ENCODE measurements at regions not wholly inside any gene's neighbourhood (a gene's known extent, or its start where the extent isn't known, plus 50 kb on each side); places are given as distances from the start of the nearest gene placed in this dataset.

GRCh38 chr3:6248528-6248927, 612.4 kb upstream of the GRM7 start:
- Histone ChIP-seq H3K36me3 (replicated peaks in 1 of 2; ENCODE audit: control insufficient read depth in 1 of 2, insufficient read depth in 2 of 2, low read length in 2 of 2) (no peaks in the 10 kb centered on the region), H3K79me2 (ENCODE audit: insufficient read depth, low read length) (no peaks in the 10 kb centered on the region), H4K20me1 (ENCODE audit: insufficient read depth, low read length) (no peaks in the 10 kb centered on the region), H3K27ac (ENCODE audit: low read depth in 1 of 2, low read length in 2 of 2) (no peak overlapping the region), H2AFZ (ENCODE audit: insufficient read depth, low read depth, low read length, poor library complexity, severe bottlenecking) (no peak overlapping the region), H3K4me2 (replicated peaks; ENCODE audit: extremely low read depth, low read length, poor library complexity, severe bottlenecking) (no peak overlapping the region), H3K9me3 (replicated peaks in 1 of 2; ENCODE audit: control insufficient read depth in 1 of 2, insufficient read depth in 1 of 2, low read length in 2 of 2) (no peaks in the 10 kb centered on the region), H3K4me3 (replicated peaks in 1 of 3; ENCODE audit: low read depth in 2 of 3, low read length in 3 of 3) (no peak overlapping the region), H3K4me1 (ENCODE audit: control insufficient read depth in 1 of 2, insufficient read depth in 2 of 2, low read length in 2 of 2) (peaks cover 0 to 3% of the 10 kb centered on the region in 2 donors), H3K9ac (ENCODE audit: insufficient read depth, low read length, poor library complexity, severe bottlenecking) (no peak overlapping the region), H3K27me3 (ENCODE audit: control insufficient read depth in 2 of 2, insufficient read depth in 2 of 2, low read length in 2 of 2) (no peaks in the 10 kb centered on the region)
- Mint-ChIP-seq H3K27ac (no peak overlapping the region), H3K4me3 (no peak overlapping the region), H3K9me3 (no peaks in the 10 kb centered on the region), H3K36me3 (no peaks in the 10 kb centered on the region), H3K4me1 (peaks cover 8% of the 10 kb centered on the region), H3K27me3 (ENCODE audit: low read depth in 3 of 3) (peaks cover 0 to 2% (median under 1%) of the 10 kb centered on the region in 3 donors)
- WGBS (ENCODE audit: insufficient coverage) = no CpG with 5 or more reads among the region's 2 CpGs
- DNase-seq = no peak
- intact Hi-C loops (cut with micrococcal nuclease) = no loop called here
- TF ChIP-seq CTCF (IDR thresholded peaks at IDR 0.05) = no peak

- Mint-ChIP-seq H3K27ac (no peak overlapping the region), H3K4me3 (peak overlapping the region in 1 of 2 donors; percentile 75), H3K9me3 (peaks cover 0 to 6% (median under 1%) of the 10 kb centered on the region in 7 donors), H3K27me3 (ENCODE audit: low read depth in 3 of 3) (peaks cover 0 to 2% (median 0%) of the 10 kb centered on the region in 3 donors), H3K36me3 (no peaks in the 10 kb centered on the region), H3K4me1 (peaks cover 8% of the 10 kb centered on the region)
- peaks cover 0 to 3% of the 10 kb centered on the region in 2 donors for H3K4me1 ChIP-seq (ENCODE audit: control insufficient read depth in 1 of 2, insufficient read depth in 2 of 2, low read length in 2 of 2)
- no peak overlapping the region for H3K27ac ChIP-seq (ENCODE audit: low read depth in 1 of 2, low read length in 2 of 2)
- no peak overlapping the region for H2AFZ ChIP-seq (ENCODE audit: insufficient read depth, low read depth, low read length, poor library complexity, severe bottlenecking)
- H3K36me3 ChIP-seq (replicated peaks in 1 of 2; ENCODE audit: control insufficient read depth in 1 of 2, insufficient read depth in 2 of 2, low read length in 2 of 2) = no peaks in the 10 kb centered on the region
- TF ChIP-seq CTCF (IDR thresholded peaks at IDR 0.05) = no peak
- H3K27me3 ChIP-seq (ENCODE audit: control insufficient read depth in 2 of 2, insufficient read depth in 2 of 2, low read length in 2 of 2) = no peaks in the 10 kb centered on the region
- H3K9ac ChIP-seq (ENCODE audit: insufficient read depth, low read length, poor library complexity, severe bottlenecking) = no peak overlapping the region
- intact Hi-C loops (cut with micrococcal nuclease) = no loop called here
- no peaks in the 10 kb centered on the region for H3K9me3 ChIP-seq (replicated peaks in 1 of 2; ENCODE audit: control insufficient read depth in 1 of 2, insufficient read depth in 1 of 2, low read length in 2 of 2)
- H4K20me1 ChIP-seq (ENCODE audit: insufficient read depth, low read length) = no peaks in the 10 kb centered on the region
- no CpG with 5 or more reads among the region's 3 CpGs for WGBS (ENCODE audit: insufficient coverage)
- DNase-seq = no peak
- H3K4me3 ChIP-seq (replicated peaks in 1 of 3; ENCODE audit: low read depth in 2 of 3, low read length in 3 of 3) = no peak overlapping the region
- H3K79me2 ChIP-seq (ENCODE audit: insufficient read depth, low read length) = no peaks in the 10 kb centered on the region
- peak overlapping the region; percentile 16 for H3K4me2 ChIP-seq (replicated peaks; ENCODE audit: extremely low read depth, low read length, poor library complexity, severe bottlenecking)
Measured at GRCh38 chr3:6249679-6250078, 611.2 kb upstream of the GRM7 start.
